WERI-Rb-1 (cell line): ENCODE measurements at regions not wholly inside any gene's neighbourhood (a gene's known extent, or its start where the extent isn't known, plus 50 kb on each side); places are given as distances from the start of the nearest gene placed in this dataset.
"Not testable (repeated sequence)": the region's sequence is repeated elsewhere in the genome, so short reads cannot be mapped to it uniquely, and the experiment has no call there.

Experiments
- DNase-seq: peaks from one replicate; pipeline ENCODE4 v3.0.0-alpha.2; 2020
- H3K27ac ChIP-seq: fragments of 250-450 bp; sonication (Bioruptor Pico); 2 replicates; pipeline ENCODE4 v1.5.1; 2020; ENCODE audit warnings: mild to moderate bottlenecking, moderate library complexity
- H3K27me3 ChIP-seq: fragments of 250-450 bp; sonication (Bioruptor Pico); 2 replicates; pipeline ENCODE4 v1.5.1; 2021; ENCODE audit warnings: mild to moderate bottlenecking, low read depth, moderate library complexity; ENCODE audit not compliant: insufficient read depth, severe bottlenecking
- H3K36me3 ChIP-seq: fragments of 250-450 bp; sonication (Bioruptor Pico); 2 replicates; pipeline ENCODE4 v1.5.1; 2020; ENCODE audit warnings: mild to moderate bottlenecking, moderate library complexity
- H3K4me3 ChIP-seq: 2 replicates; pipeline ENCODE4 v1.5.1; 2011; ENCODE audit warnings: low read depth, mild to moderate bottlenecking, control low read depth, low read length
- H3K9me3 ChIP-seq: fragments of 250-450 bp; sonication (Bioruptor Pico); 2 replicates; pipeline ENCODE4 v1.5.1; 2021; ENCODE audit warnings: mild to moderate bottlenecking, moderate library complexity; ENCODE audit not compliant: severe bottlenecking

DNA sequence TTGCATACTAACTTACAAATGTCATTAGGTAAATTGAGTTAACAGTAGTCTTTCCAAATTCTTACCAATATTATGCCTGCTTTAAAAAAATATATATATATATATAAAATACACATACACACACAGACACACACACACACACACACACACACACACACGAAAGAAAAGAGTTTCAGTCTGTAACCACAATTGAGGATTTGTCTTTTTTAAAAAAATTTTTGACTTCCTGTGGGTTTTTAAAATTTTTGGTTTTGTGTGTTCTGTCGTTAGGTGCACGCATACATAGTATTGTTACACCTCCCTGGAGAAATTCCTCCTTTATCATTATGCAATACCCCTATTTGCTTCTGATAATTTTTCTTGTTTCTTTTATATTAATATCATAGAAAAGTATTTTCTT, 129.3 kb upstream of the LRRC61 start:
- DNase-seq, H3K4me3 ChIP-seq, H3K27ac ChIP-seq, H3K36me3 ChIP-seq, H3K9me3 ChIP-seq, H3K27me3 ChIP-seq: not testable (repeated sequence)
